K562 (cell line): ENCODE measurements at regions not wholly inside any gene's neighbourhood (a gene's known extent, or its start where the extent isn't known, plus 50 kb on each side); places are given as distances from the start of the nearest gene placed in this dataset.

ENCODE experiments used
- ATAC-seq: fragments of 200-7000 bp; cut with Tn5 transposase; 3 replicates; pipeline ENCODE4 v1.9.1; 2020; ENCODE audit warnings: moderate library complexity
- BruUV-seq: library from RNA; stranded (reverse); fragments of 400-500 nt; replicated peaks from 2 replicates; lab custom pipeline; 2021; lab: Mats Ljungman, UMichigan
- CTCF ChIA-PET: fragments of 300-600 bp; formaldehyde crosslinking; extraction: SDS; loops from one replicate; lab custom pipeline; 2021; ENCODE audit warnings: low intra/inter-chr PET ratio; lab: Yijun Ruan, JAX
- POLR2A ChIA-PET: fragments of 300-600, 350-650 bp; sonication (Branson Sonifier 250); formaldehyde crosslinking; extraction: SDS; loops from one replicate; lab custom pipeline; 2021; ENCODE audit warnings: antibody characterized with exemption, inconsistent platforms; lab: Yijun Ruan, JAX
- DNase-seq, 4 experiments: peaks; one replicate each; pipeline versions ENCODE4 v3.0.0 to v3.0.0-alpha.2; 2011 to 2018; ENCODE audit warnings: low spot score in 3 of 4, mixed read lengths in 3 of 4; ENCODE audit errors: extremely low read depth in 1 of 4
- FAIRE-seq: peaks from 2 replicates; lab custom pipeline; 2011; peaks lifted over from hg19 to GRCh38; lab: Jason Lieb, UNC
- H2AFZ ChIP-seq: 2 replicates; pipeline ENCODE4 v1.6.0; 2011; ENCODE audit warnings: low read depth, low read length, control low read depth, inconsistent platforms
- H3K27ac ChIP-seq: fragments of 200-600 bp; 3 replicates; pipeline ENCODE4 v1.8.0; 2011; ENCODE audit warnings: low read depth, mild to moderate bottlenecking, control low read depth, inconsistent platforms, low read length, moderate library complexity, mixed read lengths; ENCODE audit errors: extremely low read depth
- H3K27me3 ChIP-seq, 2 experiments: fragments of 300-600 bp in 1 of 2; 2 replicates in 1 of 2; 3 replicates in 1 of 2; pipeline versions ENCODE4 v1.6.0 to v1.8.0; 2011; ENCODE audit warnings: inconsistent platforms in 2 of 2, low read length in 2 of 2, mild to moderate bottlenecking in 1 of 2, mixed read lengths in 1 of 2, moderate library complexity in 1 of 2; ENCODE audit not compliant: control insufficient read depth in 2 of 2, insufficient read depth in 2 of 2
- H3K36me3 ChIP-seq: fragments of 300-600 bp; 3 replicates; pipeline ENCODE4 v1.8.0; 2011; ENCODE audit warnings: mild to moderate bottlenecking, low read length, inconsistent platforms; ENCODE audit not compliant: control insufficient read depth, insufficient read depth
- H3K4me1 ChIP-seq, 2 experiments: fragments of 200-600 bp in 1 of 2; replicated peaks in 1 of 2; 2 replicates in 1 of 2; 3 replicates in 1 of 2; pipeline versions ENCODE4 v1.5.1 to v1.8.0; 2011; ENCODE audit warnings: inconsistent platforms in 2 of 2, low read length in 2 of 2, mild to moderate bottlenecking in 1 of 2, mixed read lengths in 1 of 2, moderate library complexity in 1 of 2; ENCODE audit not compliant: control insufficient read depth in 2 of 2, insufficient read depth in 2 of 2
- H3K4me2 ChIP-seq: 2 replicates; pipeline ENCODE4 v1.6.1; 2011; ENCODE audit warnings: low read length, control low read depth, inconsistent platforms, mixed read lengths; ENCODE audit not compliant: insufficient read depth
- H3K4me3 ChIP-seq: fragments of 200-600 bp; sonication (generic), shearing (Covaris generic); 2 replicates; pipeline ENCODE4 v1.5.1; 2016; ENCODE audit warnings: control low read depth, inconsistent platforms
- H3K79me2 ChIP-seq: fragments of 200-600 bp; 3 replicates; pipeline ENCODE4 v1.8.0; 2011; ENCODE audit warnings: low read length, inconsistent platforms; ENCODE audit not compliant: control insufficient read depth, insufficient read depth
- H3K9ac ChIP-seq, 2 experiments: 2 replicates each; pipeline versions ENCODE4 v1.6.0 to v1.6.1; 2011; ENCODE audit warnings: low read depth in 2 of 2, low read length in 2 of 2, control low read depth in 1 of 2, inconsistent platforms in 1 of 2, mild to moderate bottlenecking in 1 of 2, mixed read lengths in 1 of 2; ENCODE audit not compliant: insufficient read depth in 1 of 2
- H3K9me1 ChIP-seq: one replicate; pipeline ENCODE4 v1.6.0; 2011; ENCODE audit warnings: inconsistent platforms, mild to moderate bottlenecking, low read length, moderate library complexity; ENCODE audit not compliant: control insufficient read depth, insufficient read depth
- H3K9me3 ChIP-seq: replicated peaks from 2 replicates; pipeline ENCODE4 v1.5.1; 2011; ENCODE audit warnings: low read depth, low read length, inconsistent platforms; ENCODE audit not compliant: control insufficient read depth, insufficient read depth
- H4K20me1 ChIP-seq: replicated peaks from 2 replicates; pipeline ENCODE4 v1.6.1; 2011; ENCODE audit warnings: low read length, inconsistent platforms, mixed read lengths; ENCODE audit not compliant: control insufficient read depth, insufficient read depth
- FOSL1 ChIP-seq: fragments of 200-800 bp; sonication (Bioruptor generic); conservative IDR thresholded peaks from 2 replicates; pipeline ENCODE4 v1.6.1; 2016; ENCODE audit warnings: missing genetic modification characterization, missing compliant biosample characterization
- NELFE ChIP-seq: IDR thresholded peaks from 2 replicates; pipeline ENCODE4 v1.6.1; 2011; ENCODE audit warnings: mild to moderate bottlenecking; ENCODE audit not compliant: insufficient read depth, insufficient read length
- SMARCA4 ChIP-seq: fragments of 450-650 bp; IDR thresholded peaks from 2 replicates; pipeline ENCODE4 v1.6.1; 2016
- ZNF311 ChIP-seq: fragments of 250-450 bp; sonication (Bioruptor Pico); IDR thresholded peaks from 2 replicates; pipeline ENCODE4 v1.4.0; 2020; ENCODE audit warnings: mild to moderate bottlenecking, moderate library complexity
- WGBS: fragments of 100-300 bp; shearing (Covaris generic); methylation state at CpG from one replicate; pipeline ENCODE4 v1.1.6; 2016; ENCODE audit warnings: low coverage, mixed read lengths; ENCODE audit not compliant: insufficient coverage; ENCODE audit errors: missing lambda C conversion rate; 5-methylcytosine and 5-hydroxymethylcytosine counted together
- in situ Hi-C: fragments of 300-500 bp; cut with MboI; formaldehyde crosslinking; loops from 4 replicates; pipeline ENCODE4 v1.15.0; 2018; ENCODE audit warnings: inconsistent platforms, mixed read lengths
- intact Hi-C: fragments of 100-400 bp; cut with micrococcal nuclease; formaldehyde crosslinking; loops from 2 replicates; pipeline ENCODE4 v1.14.2; 2022
- TF ChIP-seq, protein P1 (sequence below): sonication (generic); formaldehyde crosslinking; IDR thresholded peaks from 2 replicates; pipeline ENCODE4 v1.8.0; 2023; ENCODE audit warnings: mild to moderate bottlenecking, missing genetic modification reagents
- TF ChIP-seq, protein P2 (sequence below): fragments of 450-650 bp; IDR thresholded peaks from 2 replicates; pipeline ENCODE4 v1.6.1; 2016; ENCODE audit warnings: mild to moderate bottlenecking
- TF ChIP-seq, protein P3 (sequence below): sonication (generic); formaldehyde crosslinking; IDR thresholded peaks from 2 replicates; pipeline ENCODE4 v1.9.0; 2022; ENCODE audit warnings: mild to moderate bottlenecking, missing genetic modification reagents
- TF ChIP-seq, protein P4 (sequence below): sonication (generic); formaldehyde crosslinking; IDR thresholded peaks from 2 replicates; pipeline ENCODE4 v1.8.0; 2022; ENCODE audit warnings: missing genetic modification reagents, mild to moderate bottlenecking, borderline replicate concordance

DNA sequence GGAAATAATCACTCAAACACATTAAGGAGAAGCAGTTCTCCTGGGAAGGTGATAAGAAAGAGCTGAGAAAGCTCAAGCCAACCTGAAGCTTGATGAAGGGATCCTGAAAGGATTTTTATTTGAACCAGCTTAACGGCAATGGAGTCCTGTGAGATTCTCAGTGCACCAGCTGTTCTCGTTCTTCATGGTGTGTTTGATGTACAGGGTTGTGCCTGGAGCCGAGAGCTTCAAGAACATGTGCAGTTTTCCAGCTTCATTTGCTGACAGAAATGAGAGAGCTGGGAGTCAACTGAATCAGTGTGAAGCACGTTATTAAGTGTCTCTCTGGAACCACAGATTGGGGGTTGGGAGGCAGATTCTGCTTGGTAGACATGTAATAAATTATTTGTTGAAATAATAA lies 115.7 kb downstream of the ANKRD50 start (continued):
- TF ChIP-seq FOSL1 (tag): no peak
- TF ChIP-seq, protein P1, sequence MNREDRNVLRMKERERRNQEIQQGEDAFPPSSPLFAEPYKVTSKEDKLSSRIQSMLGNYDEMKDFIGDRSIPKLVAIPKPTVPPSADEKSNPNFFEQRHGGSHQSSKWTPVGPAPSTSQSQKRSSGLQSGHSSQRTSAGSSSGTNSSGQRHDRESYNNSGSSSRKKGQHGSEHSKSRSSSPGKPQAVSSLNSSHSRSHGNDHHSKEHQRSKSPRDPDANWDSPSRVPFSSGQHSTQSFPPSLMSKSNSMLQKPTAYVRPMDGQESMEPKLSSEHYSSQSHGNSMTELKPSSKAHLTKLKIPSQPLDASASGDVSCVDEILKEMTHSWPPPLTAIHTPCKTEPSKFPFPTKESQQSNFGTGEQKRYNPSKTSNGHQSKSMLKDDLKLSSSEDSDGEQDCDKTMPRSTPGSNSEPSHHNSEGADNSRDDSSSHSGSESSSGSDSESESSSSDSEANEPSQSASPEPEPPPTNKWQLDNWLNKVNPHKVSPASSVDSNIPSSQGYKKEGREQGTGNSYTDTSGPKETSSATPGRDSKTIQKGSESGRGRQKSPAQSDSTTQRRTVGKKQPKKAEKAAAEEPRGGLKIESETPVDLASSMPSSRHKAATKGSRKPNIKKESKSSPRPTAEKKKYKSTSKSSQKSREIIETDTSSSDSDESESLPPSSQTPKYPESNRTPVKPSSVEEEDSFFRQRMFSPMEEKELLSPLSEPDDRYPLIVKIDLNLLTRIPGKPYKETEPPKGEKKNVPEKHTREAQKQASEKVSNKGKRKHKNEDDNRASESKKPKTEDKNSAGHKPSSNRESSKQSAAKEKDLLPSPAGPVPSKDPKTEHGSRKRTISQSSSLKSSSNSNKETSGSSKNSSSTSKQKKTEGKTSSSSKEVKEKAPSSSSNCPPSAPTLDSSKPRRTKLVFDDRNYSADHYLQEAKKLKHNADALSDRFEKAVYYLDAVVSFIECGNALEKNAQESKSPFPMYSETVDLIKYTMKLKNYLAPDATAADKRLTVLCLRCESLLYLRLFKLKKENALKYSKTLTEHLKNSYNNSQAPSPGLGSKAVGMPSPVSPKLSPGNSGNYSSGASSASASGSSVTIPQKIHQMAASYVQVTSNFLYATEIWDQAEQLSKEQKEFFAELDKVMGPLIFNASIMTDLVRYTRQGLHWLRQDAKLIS (CRISPR knock-in tag): no peak
- TF ChIP-seq, protein P2, sequence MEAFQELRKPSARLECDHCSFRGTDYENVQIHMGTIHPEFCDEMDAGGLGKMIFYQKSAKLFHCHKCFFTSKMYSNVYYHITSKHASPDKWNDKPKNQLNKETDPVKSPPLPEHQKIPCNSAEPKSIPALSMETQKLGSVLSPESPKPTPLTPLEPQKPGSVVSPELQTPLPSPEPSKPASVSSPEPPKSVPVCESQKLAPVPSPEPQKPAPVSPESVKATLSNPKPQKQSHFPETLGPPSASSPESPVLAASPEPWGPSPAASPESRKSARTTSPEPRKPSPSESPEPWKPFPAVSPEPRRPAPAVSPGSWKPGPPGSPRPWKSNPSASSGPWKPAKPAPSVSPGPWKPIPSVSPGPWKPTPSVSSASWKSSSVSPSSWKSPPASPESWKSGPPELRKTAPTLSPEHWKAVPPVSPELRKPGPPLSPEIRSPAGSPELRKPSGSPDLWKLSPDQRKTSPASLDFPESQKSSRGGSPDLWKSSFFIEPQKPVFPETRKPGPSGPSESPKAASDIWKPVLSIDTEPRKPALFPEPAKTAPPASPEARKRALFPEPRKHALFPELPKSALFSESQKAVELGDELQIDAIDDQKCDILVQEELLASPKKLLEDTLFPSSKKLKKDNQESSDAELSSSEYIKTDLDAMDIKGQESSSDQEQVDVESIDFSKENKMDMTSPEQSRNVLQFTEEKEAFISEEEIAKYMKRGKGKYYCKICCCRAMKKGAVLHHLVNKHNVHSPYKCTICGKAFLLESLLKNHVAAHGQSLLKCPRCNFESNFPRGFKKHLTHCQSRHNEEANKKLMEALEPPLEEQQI: no peak
- TF ChIP-seq, all 486 proteins: peak for 0

DNA sequence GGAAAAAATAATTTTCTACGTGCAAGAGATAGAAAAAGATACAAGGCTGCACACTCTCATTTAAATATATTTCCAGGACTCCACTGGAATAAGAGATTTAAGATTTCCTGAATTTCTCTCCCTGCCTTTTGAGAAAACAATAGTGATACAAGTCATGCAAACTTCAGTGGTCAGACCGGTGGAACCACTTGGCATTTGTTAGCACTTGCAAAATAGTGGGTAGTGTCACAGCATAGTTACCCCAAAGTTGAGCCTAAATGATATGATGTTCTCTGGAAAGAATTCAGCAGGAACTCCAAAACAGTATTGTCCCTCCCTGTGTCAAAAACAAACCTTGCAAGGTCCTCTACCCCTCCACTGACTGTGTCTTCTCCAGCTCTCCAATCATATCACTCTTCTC lies 102.3 kb downstream of the ANKRD50 start:
- H3K79me2 ChIP-seq: no peaks in the 10 kb centered on the region
- BruUV-seq: no TSS peak
- H3K36me3 ChIP-seq: no peaks in the 10 kb centered on the region
- FAIRE-seq: no peak
- no peaks in the 10 kb centered on the region for H4K20me1 ChIP-seq
- ChIA-PET POLR2A (no interaction called here), CTCF (no interaction called here)
- H3K9ac ChIP-seq: no peak overlapping the region
- WGBS: 0% methylated on average over 2 of the region's 2 CpGs
- H3K4me1 ChIP-seq: no peaks in the 10 kb centered on the region
- in situ Hi-C loops (no loop called here), intact Hi-C loops (no loop called here)
- no peak for ATAC-seq
- no peaks in the 10 kb centered on the region for H3K9me3 ChIP-seq
- no peak overlapping the region for H2AFZ ChIP-seq
- H3K4me2 ChIP-seq: no peak overlapping the region
- no peak overlapping the region for H3K4me3 ChIP-seq
- TF ChIP-seq, protein P3, sequence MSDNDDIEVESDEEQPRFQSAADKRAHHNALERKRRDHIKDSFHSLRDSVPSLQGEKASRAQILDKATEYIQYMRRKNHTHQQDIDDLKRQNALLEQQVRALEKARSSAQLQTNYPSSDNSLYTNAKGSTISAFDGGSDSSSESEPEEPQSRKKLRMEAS (CRISPR knock-in tag): no peak
- TF ChIP-seq SMARCA4: no peak
- no peak for TF ChIP-seq NELFE
- TF ChIP-seq, protein P4, sequence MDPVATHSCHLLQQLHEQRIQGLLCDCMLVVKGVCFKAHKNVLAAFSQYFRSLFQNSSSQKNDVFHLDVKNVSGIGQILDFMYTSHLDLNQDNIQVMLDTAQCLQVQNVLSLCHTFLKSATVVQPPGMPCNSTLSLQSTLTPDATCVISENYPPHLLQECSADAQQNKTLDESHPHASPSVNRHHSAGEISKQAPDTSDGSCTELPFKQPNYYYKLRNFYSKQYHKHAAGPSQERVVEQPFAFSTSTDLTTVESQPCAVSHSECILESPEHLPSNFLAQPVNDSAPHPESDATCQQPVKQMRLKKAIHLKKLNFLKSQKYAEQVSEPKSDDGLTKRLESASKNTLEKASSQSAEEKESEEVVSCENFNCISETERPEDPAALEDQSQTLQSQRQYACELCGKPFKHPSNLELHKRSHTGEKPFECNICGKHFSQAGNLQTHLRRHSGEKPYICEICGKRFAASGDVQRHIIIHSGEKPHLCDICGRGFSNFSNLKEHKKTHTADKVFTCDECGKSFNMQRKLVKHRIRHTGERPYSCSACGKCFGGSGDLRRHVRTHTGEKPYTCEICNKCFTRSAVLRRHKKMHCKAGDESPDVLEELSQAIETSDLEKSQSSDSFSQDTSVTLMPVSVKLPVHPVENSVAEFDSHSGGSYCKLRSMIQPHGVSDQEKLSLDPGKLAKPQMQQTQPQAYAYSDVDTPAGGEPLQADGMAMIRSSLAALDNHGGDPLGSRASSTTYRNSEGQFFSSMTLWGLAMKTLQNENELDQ: no peak
- no peak for TF ChIP-seq ZNF311 (CRISPR knock-in tag)
- H3K27me3 ChIP-seq: no peaks in the 10 kb centered on the region
- H3K27ac ChIP-seq: no peak overlapping the region
- no peak for DNase-seq
- H3K9me1 ChIP-seq: no peaks in the 10 kb centered on the region
